Ascending aorta (tissue), 2 donors: ENCODE measurements at regions not wholly inside any gene's neighbourhood (a gene's known extent, or its start where the extent isn't known, plus 50 kb on each side); places are given as distances from the start of the nearest gene placed in this dataset.

Experiments used
- DNase-seq, 2 donors: peaks; one replicate each; pipeline ENCODE4 v3.0.0-alpha.2; 2019; ENCODE audit warnings: low spot score in 2 of 2
- H3K27ac ChIP-seq, 2 donors: fragments of 200-600 bp; sonication (generic); one replicate each; pipeline ENCODE4 v1.5.1; 2016 to 2017; ENCODE audit warnings: mild to moderate bottlenecking in 1 of 2
- H3K27me3 ChIP-seq: fragments of 200-600 bp; sonication (generic); one replicate; pipeline ENCODE4 v1.5.1; 2017
- H3K36me3 ChIP-seq, 2 donors: fragments of 200-600 bp; sonication (generic); one replicate each; pipeline ENCODE4 v1.5.1; 2016
- H3K4me1 ChIP-seq, 2 donors: fragments of 200-600 bp; sonication (generic); one replicate each; pipeline ENCODE4 v1.5.1; 2016 to 2017; ENCODE audit warnings: mild to moderate bottlenecking in 1 of 2
- H3K4me3 ChIP-seq, 2 donors: fragments of 200-600 bp; sonication (generic); one replicate each; pipeline ENCODE4 v1.5.1; 2016 to 2017; ENCODE audit warnings: mild to moderate bottlenecking in 1 of 2
- H3K9me3 ChIP-seq, 2 donors: fragments of 200-600 bp; sonication (generic); one replicate each; pipeline ENCODE4 v1.5.1; 2016
- CTCF ChIP-seq, 3 experiments: fragments of 200-600 bp in 2 of 3; fragments of 450-650 bp in 1 of 3; sonication (generic) in 2 of 3; IDR thresholded peaks; one replicate each; pipeline ENCODE4 v1.5.1; 2016 to 2019; ENCODE audit warnings: antibody characterized with exemption in 3 of 3, mild to moderate bottlenecking in 1 of 3, moderate library complexity in 1 of 3
- intact Hi-C: fragments of 100-400 bp; cut with DNase I; formaldehyde crosslinking; loops from one replicate; pipeline ENCODE4 v1.15.1; 2023

- no peak for DNase-seq
- Histone ChIP-seq H3K27ac (no peak overlapping the region), H3K36me3 (no peaks in the 10 kb centered on the region), H3K4me1 (no peaks in the 10 kb centered on the region), H3K9me3 (no peaks in the 10 kb centered on the region), H3K4me3 (no peak overlapping the region), H3K27me3 (no peaks in the 10 kb centered on the region)
- intact Hi-C loops, result no loop called here
- TF ChIP-seq CTCF (IDR thresholded peaks at IDR 0.05), result no peak
These were observed 849.6 kb upstream of the INTU start for GRCh38 chr4:126783191-126783590.

GRCh38 chr4:126784966-126785580, 847.7 kb upstream of the INTU start:
- no peaks in the 10 kb centered on the region for H3K36me3 ChIP-seq
- TF ChIP-seq CTCF (IDR thresholded peaks at IDR 0.05), result no peak
- no peak overlapping the region for H3K4me3 ChIP-seq
- no peak overlapping the region for H3K27ac ChIP-seq
- H3K9me3 ChIP-seq, result no peaks in the 10 kb centered on the region
- H3K4me1 ChIP-seq, result no peaks in the 10 kb centered on the region
- intact Hi-C loops, result no loop called here
- H3K27me3 ChIP-seq, result no peaks in the 10 kb centered on the region
- no peak for DNase-seq

- H3K9me3 ChIP-seq, result no peaks in the 10 kb centered on the region
- no peaks in the 10 kb centered on the region for H3K4me1 ChIP-seq
- H3K27me3 ChIP-seq, result no peaks in the 10 kb centered on the region
- no peak overlapping the region for H3K27ac ChIP-seq
- H3K4me3 ChIP-seq, result no peak overlapping the region
- intact Hi-C loops, result no loop called here
- TF ChIP-seq CTCF (IDR thresholded peaks at IDR 0.05), result no peak
- H3K36me3 ChIP-seq, result no peaks in the 10 kb centered on the region
- no peak for DNase-seq
These were observed 842.1 kb upstream of the INTU start for GRCh38 chr4:126790633-126791032.

GRCh38 chr4:126794363-126794762, 838.4 kb upstream of the INTU start:
- no peak overlapping the region for H3K27ac ChIP-seq
- no peak overlapping the region for H3K4me3 ChIP-seq
- no peaks in the 10 kb centered on the region for H3K36me3 ChIP-seq
- DNase-seq, result no peak
- no peaks in the 10 kb centered on the region for H3K27me3 ChIP-seq
- H3K4me1 ChIP-seq, result no peaks in the 10 kb centered on the region
- H3K9me3 ChIP-seq, result no peaks in the 10 kb centered on the region
- intact Hi-C loops, result no loop called here
- TF ChIP-seq CTCF (IDR thresholded peaks at IDR 0.05), result no peak

- no peak overlapping the region for H3K27ac ChIP-seq
- DNase-seq, result no peak
- no peaks in the 10 kb centered on the region for H3K36me3 ChIP-seq
- no peak overlapping the region for H3K4me3 ChIP-seq
- no peak for TF ChIP-seq CTCF (IDR thresholded peaks at IDR 0.05)
- H3K9me3 ChIP-seq, result no peaks in the 10 kb centered on the region
- intact Hi-C loops, result no loop called here
- H3K4me1 ChIP-seq, result no peaks in the 10 kb centered on the region
- no peaks in the 10 kb centered on the region for H3K27me3 ChIP-seq
These were observed 834.5 kb upstream of the INTU start for GRCh38 chr4:126798214-126798613.

GRCh38 chr4:126799416-126799815, 833.3 kb upstream of the INTU start:
- Histone ChIP-seq H3K36me3 (no peaks in the 10 kb centered on the region), H3K27me3 (no peaks in the 10 kb centered on the region)
- no peak for TF ChIP-seq CTCF (IDR thresholded peaks at IDR 0.05)

More at GRCh38 chr4:126799416-126799815, 833.3 kb upstream of the INTU start:
- no peaks in the 10 kb centered on the region for H3K4me1 ChIP-seq
- DNase-seq, result no peak
- H3K27ac ChIP-seq, result no peak overlapping the region
- intact Hi-C loops, result no loop called here
- no peaks in the 10 kb centered on the region for H3K9me3 ChIP-seq
- H3K4me3 ChIP-seq, result no peak overlapping the region
